ENCODE measurements at regions not wholly inside any gene's neighbourhood (a gene's known extent, or its start where the extent isn't known, plus 50 kb on each side); places are given as distances from the start of the nearest gene placed in this dataset.

GRCh38 chr11:23555085-23555484 lies 694.8 kb upstream of the CCDC179 start:
- Mint-ChIP-seq H3K36me3 (ENCODE audit: low read depth) (no peaks in the 10 kb centered on the region; the same call in 1 of the 2 replicates), H3K27me3 (ENCODE audit: insufficient read depth) (peaks cover 2% of the 10 kb centered on the region; the same call in 1 of the 2 replicates), H3K9me3 (no peaks in the 10 kb centered on the region), H3K4me3 (no peak overlapping the region), H3K27ac (peak overlapping the region; percentile 28; the same call in 1 of the 2 replicates), H3K4me1 (ENCODE audit: low read depth) (peaks cover 17% of the 10 kb centered on the region)
- no peak for TF ChIP-seq CTCF (IDR thresholded peaks at IDR 0.05)
- DNase-seq, result peak; percentile 33

- Mint-ChIP-seq H3K27ac (no peak overlapping the region), H3K9me3 (no peaks in the 10 kb centered on the region), H3K4me1 (ENCODE audit: low read depth) (peaks cover 17% of the 10 kb centered on the region), H3K36me3 (ENCODE audit: low read depth) (no peaks in the 10 kb centered on the region; the same call in 1 of the 2 replicates), H3K4me3 (no peak overlapping the region), H3K27me3 (ENCODE audit: insufficient read depth) (peaks cover 2% of the 10 kb centered on the region; the same call in 1 of the 2 replicates)
- no peak for DNase-seq
- TF ChIP-seq CTCF (IDR thresholded peaks at IDR 0.05), result no peak
Measured at GRCh38 chr11:23556163-23556750, 696.0 kb upstream of the CCDC179 start.

- no peak overlapping the region for H3K4me3 Mint-ChIP-seq
- DNase-seq, result no peak
- no peaks in the 10 kb centered on the region for H3K27me3 Mint-ChIP-seq (ENCODE audit: insufficient read depth)
- H3K4me1 Mint-ChIP-seq (ENCODE audit: low read depth), result peaks cover 5% of the 10 kb centered on the region; the same call in 1 of the 2 replicates
- H3K27ac Mint-ChIP-seq, result no peak overlapping the region
- H3K36me3 Mint-ChIP-seq (ENCODE audit: low read depth), result no peaks in the 10 kb centered on the region
- TF ChIP-seq CTCF (IDR thresholded peaks at IDR 0.05), result no peak
- H3K9me3 Mint-ChIP-seq, result no peaks in the 10 kb centered on the region
Measured at GRCh38 chr11:23563591-23563990, 703.3 kb upstream of the CCDC179 start.

- no peak for DNase-seq
Measured at GRCh38 chr11:23564370-23564769, 704.1 kb upstream of the CCDC179 start.

GRCh38 chr11:23569134-23569533 lies 708.9 kb upstream of the CCDC179 start:
- peaks cover 39% of the 10 kb centered on the region for H3K4me1 Mint-ChIP-seq (ENCODE audit: low read depth)
- H3K36me3 Mint-ChIP-seq (ENCODE audit: low read depth), result no peaks in the 10 kb centered on the region
- TF ChIP-seq CTCF (IDR thresholded peaks at IDR 0.05), result no peak

More at GRCh38 chr11:23564370-23564769, 704.1 kb upstream of the CCDC179 start:
- Mint-ChIP-seq H3K4me1 (ENCODE audit: low read depth) (peaks cover 5% of the 10 kb centered on the region; the same call in 1 of the 2 replicates), H3K36me3 (ENCODE audit: low read depth) (no peaks in the 10 kb centered on the region), H3K27ac (no peak overlapping the region), H3K27me3 (ENCODE audit: insufficient read depth) (no peaks in the 10 kb centered on the region), H3K9me3 (no peaks in the 10 kb centered on the region), H3K4me3 (no peak overlapping the region)
- TF ChIP-seq CTCF (IDR thresholded peaks at IDR 0.05), result no peak

More at GRCh38 chr11:23569134-23569533, 708.9 kb upstream of the CCDC179 start:
- H3K9me3 Mint-ChIP-seq, result no peaks in the 10 kb centered on the region
- H3K4me3 Mint-ChIP-seq, result no peak overlapping the region
- no peak overlapping the region for H3K27ac Mint-ChIP-seq
- DNase-seq, result no peak
- H3K27me3 Mint-ChIP-seq (ENCODE audit: insufficient read depth), result no peaks in the 10 kb centered on the region

Measured in HFFc6 (cell line).